Endothelial cell of umbilical vein (primary cell): ENCODE measurements at regions not wholly inside any gene's neighbourhood (a gene's known extent, or its start where the extent isn't known, plus 50 kb on each side); places are given as distances from the start of the nearest gene placed in this dataset.

Experiments
- BruUV-seq: library from RNA; stranded (reverse); fragments of 400-500 nt; replicated peaks from 2 replicates; lab custom pipeline; 2021; lab: Mats Ljungman, UMichigan
- CTCF ChIA-PET: fragments of 300-600, 350-600 bp; sonication (Branson Sonifier 250); formaldehyde crosslinking; loops from one replicate; lab custom pipeline; 2021; ENCODE audit warnings: antibody characterized with exemption, inconsistent platforms; lab: Charles Lee
- POLR2A ChIA-PET: fragments of 300-600, 350-600 bp; sonication (Branson Sonifier 250); formaldehyde crosslinking; loops from one replicate; lab custom pipeline; 2021; ENCODE audit warnings: antibody characterized with exemption, inconsistent platforms; lab: Charles Lee
- DNase-seq: peaks from one replicate; pipeline ENCODE4 v3.0.0-alpha.2; 2011; ENCODE audit warnings: low read depth, low spot score
- FAIRE-seq: peaks from 2 replicates; lab custom pipeline; 2011; peaks lifted over from hg19 to GRCh38; lab: Jason Lieb, UNC
- H2AFZ ChIP-seq: 2 replicates; pipeline ENCODE4 v1.6.0; 2012; ENCODE audit warnings: low read depth, low read length, control low read depth, inconsistent platforms
- H3K27ac ChIP-seq: 2 replicates; pipeline ENCODE4 v1.5.1; 2011; ENCODE audit warnings: low read depth, mild to moderate bottlenecking, control low read depth, low read length, moderate library complexity; ENCODE audit not compliant: insufficient read depth
- H3K27me3 ChIP-seq, 2 experiments: 2 replicates each; pipeline versions ENCODE4 v1.6.0 to v1.6.1; 2011; ENCODE audit warnings: low read length in 2 of 2, mixed read lengths in 1 of 2; ENCODE audit not compliant: control insufficient read depth in 2 of 2, insufficient read depth in 2 of 2
- H3K36me3 ChIP-seq, 2 experiments: 2 replicates in 1 of 2; 3 replicates in 1 of 2; pipeline ENCODE4 v1.5.1; 2011; ENCODE audit warnings: low read length in 2 of 2, mild to moderate bottlenecking in 1 of 2, moderate library complexity in 1 of 2; ENCODE audit not compliant: control insufficient read depth in 2 of 2, insufficient read depth in 2 of 2; ENCODE audit errors: extremely low read depth in 1 of 2
- H3K4me1 ChIP-seq: 3 replicates; pipeline ENCODE4 v1.5.1; 2011; ENCODE audit warnings: mild to moderate bottlenecking, low read length; ENCODE audit not compliant: control insufficient read depth, insufficient read depth; ENCODE audit errors: extremely low read depth
- H3K4me2 ChIP-seq: 2 replicates; pipeline ENCODE4 v1.6.1; 2011; ENCODE audit warnings: low read length, control low read depth, mixed read lengths; ENCODE audit not compliant: insufficient read depth
- H3K4me3 ChIP-seq, 3 experiments: fragments of 200-600 bp in 1 of 3; sonication (generic), shearing (Covaris generic) in 1 of 3; replicated peaks in 1 of 3; 2 replicates each; pipeline ENCODE4 v1.5.1; 2011 to 2016; ENCODE audit warnings: control low read depth in 3 of 3, low read length in 3 of 3, mild to moderate bottlenecking in 2 of 3, inconsistent platforms in 1 of 3, low read depth in 1 of 3, moderate library complexity in 1 of 3; ENCODE audit not compliant: insufficient read depth in 1 of 3
- H3K79me2 ChIP-seq: 2 replicates; pipeline ENCODE4 v1.6.0; 2012; ENCODE audit warnings: low read length, inconsistent platforms; ENCODE audit not compliant: control insufficient read depth, insufficient read depth
- H3K9ac ChIP-seq: replicated peaks from 2 replicates; pipeline ENCODE3; 2011; ENCODE audit warnings: low read length, control low read depth; ENCODE audit not compliant: insufficient read depth; ENCODE audit errors: extremely low read depth
- H3K9me1 ChIP-seq: replicated peaks from 3 replicates; pipeline ENCODE4 v1.6.0; 2011; ENCODE audit warnings: mild to moderate bottlenecking, low read length; ENCODE audit not compliant: control insufficient read depth, insufficient read depth; ENCODE audit errors: extremely low read depth
- H3K9me3 ChIP-seq: replicated peaks from 2 replicates; pipeline ENCODE4 v1.5.1; 2012; ENCODE audit warnings: low read length, inconsistent platforms; ENCODE audit not compliant: control insufficient read depth, insufficient read depth
- H4K20me1 ChIP-seq: replicated peaks from 2 replicates; pipeline ENCODE3; 2011; ENCODE audit warnings: mild to moderate bottlenecking, low read length; ENCODE audit not compliant: control insufficient read depth, insufficient read depth; ENCODE audit errors: extremely low read depth
- EZH2 ChIP-seq: IDR thresholded peaks from 2 replicates; pipeline ENCODE4 v1.6.1; 2012; ENCODE audit warnings: borderline replicate concordance, low read depth, mild to moderate bottlenecking, moderate library complexity, low read length, inconsistent platforms; ENCODE audit not compliant: severe bottlenecking
- FOS ChIP-seq: IDR thresholded peaks from 2 replicates; pipeline ENCODE4 v1.6.1; 2011; ENCODE audit warnings: mild to moderate bottlenecking, low read length, moderate library complexity, borderline replicate concordance; ENCODE audit not compliant: insufficient read depth
- GATA2 ChIP-seq: IDR thresholded peaks from 2 replicates; pipeline ENCODE4 v1.7.0; 2011; ENCODE audit warnings: low read depth, mild to moderate bottlenecking, moderate library complexity, mixed read lengths, low read length; ENCODE audit not compliant: insufficient read length, insufficient read depth
- JUN ChIP-seq: IDR thresholded peaks from 2 replicates; pipeline ENCODE4 v1.6.1; 2011; ENCODE audit warnings: borderline replicate concordance, low read depth; ENCODE audit not compliant: insufficient read length, insufficient read depth
- MYC ChIP-seq: IDR thresholded peaks from one replicate; pipeline ENCODE4 v1.6.1; 2011; ENCODE audit warnings: mild to moderate bottlenecking, low read depth, low read length
- POLR2A ChIP-seq: IDR thresholded peaks from 2 replicates; pipeline ENCODE4 v1.6.1; 2012; ENCODE audit warnings: low read depth, mild to moderate bottlenecking, control low read depth, low read length
- POLR2AphosphoS5 ChIP-seq: IDR thresholded peaks from 2 replicates; pipeline ENCODE4 v1.6.1; 2012; ENCODE audit warnings: low read depth, mild to moderate bottlenecking, control low read depth, low read length, moderate library complexity; ENCODE audit not compliant: insufficient read depth
- dilution Hi-C: fragments of 300-500 bp; cut with MboI; formaldehyde crosslinking; loops from one replicate; pipeline ENCODE4 v1.15.0; 2019; ENCODE audit warnings: low sequenced_read_pairs; ENCODE audit not compliant: extremely low pct_ligation_motif_present
- intact Hi-C: fragments of 100-400 bp; cut with micrococcal nuclease; formaldehyde crosslinking; loops from one replicate; pipeline ENCODE4 v1.10.0; 2022
- TF ChIP-seq, protein P1 (sequence below): IDR thresholded peaks from 2 replicates; pipeline ENCODE4 v1.6.1; 2011; ENCODE audit not compliant: insufficient read depth, insufficient read length
- TF ChIP-seq, protein P2 (sequence below), 2 donors: IDR thresholded peaks; 1 replicate in 1 of 2; 2 replicates in 1 of 2; pipeline ENCODE4 v1.5.1; 2011; ENCODE audit warnings: low read length in 2 of 2, mild to moderate bottlenecking in 2 of 2, moderate library complexity in 2 of 2, control low read depth in 1 of 2, inconsistent platforms in 1 of 2, low read depth in 1 of 2; ENCODE audit not compliant: insufficient read depth in 1 of 2; ENCODE audit errors: extremely low read depth in 1 of 2

DNA sequence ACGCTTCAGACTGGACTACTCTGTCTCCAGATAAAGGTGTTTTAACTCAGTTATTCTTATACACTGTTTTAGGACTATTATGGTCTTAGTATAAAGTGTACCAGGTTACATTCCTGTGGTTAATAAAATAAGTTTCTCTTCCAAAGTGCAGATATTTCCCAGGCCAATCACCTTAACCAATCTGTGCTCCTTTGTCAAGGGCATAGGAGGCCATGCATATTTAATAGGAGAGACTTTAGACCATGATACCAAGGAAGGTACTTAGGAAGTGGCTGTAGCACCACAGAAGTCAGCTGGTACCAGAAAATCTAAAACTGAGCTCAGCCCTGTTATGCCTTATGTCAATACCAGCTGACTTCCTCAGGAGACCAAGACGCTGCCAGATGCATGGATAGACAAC lies 226.5 kb upstream of the TMEM72 start:
- no TSS peak for BruUV-seq
- no peaks in the 10 kb centered on the region for H3K9me3 ChIP-seq
- no peaks in the 10 kb centered on the region for H3K79me2 ChIP-seq
- ChIA-PET POLR2A (no interaction called here), CTCF (no interaction called here)
- no peak overlapping the region for H3K4me3 ChIP-seq
- H3K9ac ChIP-seq = no peak overlapping the region
- no peaks in the 10 kb centered on the region for H3K9me1 ChIP-seq
- H3K27ac ChIP-seq = no peak overlapping the region
- no peak overlapping the region for H3K4me2 ChIP-seq
- FAIRE-seq (no peak), DNase-seq (no peak)
- H3K36me3 ChIP-seq = no peaks in the 10 kb centered on the region
- H3K4me1 ChIP-seq = no peaks in the 10 kb centered on the region
- intact Hi-C loops = no loop called here
- no peaks in the 10 kb centered on the region for H3K27me3 ChIP-seq
- dilution Hi-C loops = no loop called here
- H2AFZ ChIP-seq = no peak overlapping the region
- no peaks in the 10 kb centered on the region for H4K20me1 ChIP-seq
- TF ChIP-seq POLR2A (no peak), MYC (no peak), FOS (no peak), POLR2AphosphoS5 (no peak), EZH2 (no peak), GATA2 (no peak), JUN (no peak)
- TF ChIP-seq, protein P1, sequence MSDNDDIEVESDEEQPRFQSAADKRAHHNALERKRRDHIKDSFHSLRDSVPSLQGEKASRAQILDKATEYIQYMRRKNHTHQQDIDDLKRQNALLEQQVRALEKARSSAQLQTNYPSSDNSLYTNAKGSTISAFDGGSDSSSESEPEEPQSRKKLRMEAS = no peak
- TF ChIP-seq, protein P2, sequence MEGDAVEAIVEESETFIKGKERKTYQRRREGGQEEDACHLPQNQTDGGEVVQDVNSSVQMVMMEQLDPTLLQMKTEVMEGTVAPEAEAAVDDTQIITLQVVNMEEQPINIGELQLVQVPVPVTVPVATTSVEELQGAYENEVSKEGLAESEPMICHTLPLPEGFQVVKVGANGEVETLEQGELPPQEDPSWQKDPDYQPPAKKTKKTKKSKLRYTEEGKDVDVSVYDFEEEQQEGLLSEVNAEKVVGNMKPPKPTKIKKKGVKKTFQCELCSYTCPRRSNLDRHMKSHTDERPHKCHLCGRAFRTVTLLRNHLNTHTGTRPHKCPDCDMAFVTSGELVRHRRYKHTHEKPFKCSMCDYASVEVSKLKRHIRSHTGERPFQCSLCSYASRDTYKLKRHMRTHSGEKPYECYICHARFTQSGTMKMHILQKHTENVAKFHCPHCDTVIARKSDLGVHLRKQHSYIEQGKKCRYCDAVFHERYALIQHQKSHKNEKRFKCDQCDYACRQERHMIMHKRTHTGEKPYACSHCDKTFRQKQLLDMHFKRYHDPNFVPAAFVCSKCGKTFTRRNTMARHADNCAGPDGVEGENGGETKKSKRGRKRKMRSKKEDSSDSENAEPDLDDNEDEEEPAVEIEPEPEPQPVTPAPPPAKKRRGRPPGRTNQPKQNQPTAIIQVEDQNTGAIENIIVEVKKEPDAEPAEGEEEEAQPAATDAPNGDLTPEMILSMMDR (IDR thresholded peaks at IDR 0.05; ENCODE audit: extremely low read depth in 1 of 2, insufficient read depth in 1 of 2, low read depth in 1 of 2, low read length in 2 of 2) = no peak
